GF-D8 (cell line): ENCODE measurements at regions not wholly inside any gene's neighbourhood (a gene's known extent, or its start where the extent isn't known, plus 50 kb on each side); places are given as distances from the start of the nearest gene placed in this dataset.

Experiments
- DNase-seq: peaks from one replicate; lab custom pipeline; 2025; lab: John Stamatoyannopoulos, UW

GRCh38 chr9:103625161-103625804 is 468.8 kb upstream of the SMC2 start:
- DNase-seq = no peak

DNA sequence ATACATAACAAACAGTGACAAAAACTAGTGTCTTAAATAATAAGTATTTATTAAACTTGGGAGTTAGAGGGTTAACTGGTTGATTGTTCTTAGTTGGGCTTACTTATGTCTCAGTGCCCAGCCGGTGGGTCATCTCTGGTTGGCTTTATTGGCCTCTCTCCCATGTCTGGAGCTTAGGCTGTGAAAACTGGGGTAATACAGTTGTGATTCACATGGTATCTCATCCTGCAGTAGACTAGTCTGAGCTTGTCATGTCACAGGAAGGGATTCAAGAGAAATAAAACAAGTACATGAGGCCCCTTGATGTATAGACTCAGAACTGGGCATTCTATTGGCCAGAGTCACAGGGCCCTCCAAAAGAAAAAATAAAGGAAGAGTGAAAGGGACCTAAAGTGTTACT is 466.4 kb upstream of the SMC2 start:
- no peak for DNase-seq

- no peak for DNase-seq
Observed at GRCh38 chr9:103649086-103649485, 445.0 kb upstream of the SMC2 start.

DNA sequence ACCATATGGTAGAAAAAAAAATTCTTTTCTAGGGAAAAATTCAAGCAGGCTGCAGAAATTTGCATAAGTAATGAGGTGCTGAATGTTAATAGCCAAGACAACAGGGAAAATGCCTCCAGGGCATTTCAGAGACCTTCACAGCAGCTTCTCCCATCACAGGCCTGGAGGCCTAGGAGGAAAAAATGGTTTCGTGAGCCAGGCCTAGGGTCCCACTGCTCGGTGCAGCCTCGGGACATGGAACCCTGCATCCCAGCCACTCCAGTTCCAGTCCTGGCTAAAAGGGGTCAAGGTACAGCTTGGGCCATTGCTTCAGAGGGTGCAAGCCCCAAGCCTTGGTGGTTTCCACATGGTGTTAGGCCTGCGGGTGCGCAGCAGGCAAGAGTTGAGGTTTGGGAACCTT is 436.0 kb upstream of the SMC2 start:
- DNase-seq = no peak

DNA sequence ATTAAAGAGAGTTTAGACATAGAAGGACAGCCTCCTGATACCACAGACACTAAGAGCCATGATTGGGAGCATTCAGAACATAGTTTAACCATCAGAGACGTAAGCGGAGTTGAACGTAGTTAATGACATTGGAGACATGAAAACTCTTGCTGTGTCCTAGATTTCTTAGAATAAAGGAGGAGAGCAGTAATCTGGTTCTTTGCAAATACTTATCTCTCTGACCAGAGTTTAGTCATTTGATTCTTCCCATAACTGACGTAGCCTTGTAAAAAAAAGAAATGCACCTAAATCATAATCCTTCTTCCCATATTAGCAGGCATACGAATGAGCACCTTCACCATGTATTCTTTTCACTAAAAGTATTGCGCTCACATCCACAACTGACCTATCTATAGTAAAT is 433.3 kb upstream of the SMC2 start:
- DNase-seq = no peak

DNA sequence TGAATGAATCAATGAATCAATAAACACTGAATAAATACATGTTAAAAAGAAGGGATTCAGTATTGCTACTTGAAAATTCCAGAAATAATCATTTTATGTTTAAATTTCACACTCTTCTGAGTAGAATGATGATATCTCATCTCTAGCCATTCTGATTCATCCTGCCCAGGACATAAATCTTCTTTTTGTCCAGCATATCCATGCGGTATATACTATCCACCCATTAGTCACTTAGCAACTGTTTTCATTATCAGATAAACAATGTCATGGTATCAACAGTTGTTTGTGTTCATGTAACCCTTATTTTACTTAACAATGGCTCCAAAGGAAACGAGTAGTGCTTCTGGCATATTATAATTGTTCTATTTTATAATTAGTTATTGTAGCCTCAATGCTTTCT is 432.4 kb upstream of the SMC2 start:
- no peak for DNase-seq

GRCh38 chr9:103669296-103669695 is 424.8 kb upstream of the SMC2 start:
- DNase-seq = no peak

- no peak for DNase-seq
Observed at GRCh38 chr9:103674271-103674670, 419.8 kb upstream of the SMC2 start.

DNA sequence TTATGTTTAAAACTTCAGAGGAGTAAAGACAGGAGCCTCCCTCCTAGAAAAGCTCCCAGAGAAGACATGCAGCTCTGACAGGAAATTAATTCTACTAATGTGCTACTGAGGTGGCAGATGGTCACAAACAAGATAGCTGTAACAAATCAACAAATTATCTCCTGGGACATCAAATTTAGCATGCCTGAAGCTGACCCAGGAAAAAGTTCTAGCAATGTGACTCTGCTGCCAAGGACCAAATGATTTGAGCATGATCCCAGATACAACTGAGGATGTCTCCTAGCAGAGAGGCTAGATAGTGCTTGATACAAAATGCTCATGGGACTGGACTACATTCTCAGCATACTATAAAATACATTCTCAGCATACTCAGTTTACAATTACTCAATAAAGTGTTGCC is 413.5 kb upstream of the SMC2 start:
- no peak for DNase-seq

- DNase-seq = no peak
Observed at GRCh38 chr9:103681435-103681834, 412.7 kb upstream of the SMC2 start.

DNA sequence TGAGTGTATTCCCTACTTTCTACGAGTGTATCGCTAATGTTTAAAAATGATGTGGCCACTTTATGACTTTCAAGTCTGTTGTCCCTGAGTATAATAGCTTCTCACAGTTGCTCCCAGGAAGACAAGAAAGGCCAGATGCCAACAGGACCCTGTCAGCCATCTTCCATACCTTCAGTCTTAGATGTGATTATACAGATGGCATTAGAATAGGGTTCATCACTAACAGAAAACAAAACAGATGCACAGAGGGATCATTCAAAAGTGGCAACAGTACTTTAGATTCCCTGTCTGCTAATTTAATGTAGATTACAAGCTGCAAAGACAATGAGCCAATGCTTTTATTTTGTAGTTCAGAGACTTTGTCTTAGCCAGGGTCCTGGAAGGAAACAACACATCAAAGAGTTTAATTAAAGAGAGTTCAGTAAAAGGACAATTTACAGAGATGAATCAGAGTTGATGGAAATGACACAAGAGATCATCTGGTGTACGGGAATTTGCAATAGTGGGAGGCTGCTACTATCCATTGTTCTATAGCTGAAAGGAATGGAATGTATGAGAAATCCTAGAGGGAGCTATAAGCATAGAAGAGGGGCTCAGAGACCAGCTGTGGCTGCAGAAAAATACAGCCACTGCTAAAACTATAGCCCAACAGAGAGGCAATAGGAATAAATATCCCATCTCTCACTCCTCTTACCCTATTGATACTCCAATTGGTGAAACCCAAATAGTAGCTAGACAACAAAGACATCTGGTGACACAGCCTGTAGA is 393.7 kb upstream of the SMC2 start:
- DNase-seq = no peak

DNA sequence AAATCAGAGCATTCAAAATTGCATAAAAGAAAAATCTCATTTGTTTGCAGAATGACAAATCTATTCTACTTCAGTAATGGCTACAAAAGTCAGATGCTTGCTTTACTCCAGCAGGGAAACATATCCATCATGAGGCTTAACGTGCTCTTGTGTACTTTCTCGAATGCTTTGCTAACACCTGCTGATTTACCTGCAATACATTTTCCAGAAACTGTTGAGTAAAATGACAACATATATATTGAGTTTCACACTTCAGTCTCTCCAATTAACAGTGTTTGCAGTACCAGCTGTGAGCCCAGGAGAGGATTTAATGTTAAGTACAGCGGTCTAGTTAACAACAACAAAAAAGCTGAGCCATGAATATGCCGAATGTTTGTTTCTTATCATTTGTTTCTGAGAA is 391.5 kb upstream of the SMC2 start:
- DNase-seq = no peak

DNA sequence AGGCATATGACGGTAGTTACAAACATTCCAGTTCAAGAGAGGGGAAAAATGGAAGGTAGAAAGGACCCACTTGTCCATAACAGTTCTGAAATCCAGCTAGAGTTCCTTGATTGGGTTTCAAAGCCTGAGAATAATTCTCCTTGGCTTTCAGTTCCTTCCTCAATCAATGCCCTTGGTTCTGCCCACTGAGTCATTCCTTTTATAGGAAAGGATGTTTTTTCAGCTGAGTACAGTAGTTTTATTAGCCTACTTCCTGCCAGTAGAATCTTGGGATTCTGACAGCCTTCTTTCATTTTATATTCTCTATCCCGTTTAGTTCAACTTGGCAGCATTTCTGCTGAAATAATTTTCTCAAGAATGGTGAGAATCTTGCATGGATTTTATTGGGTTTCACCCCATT is 386.9 kb upstream of the SMC2 start:
- DNase-seq = no peak

DNA sequence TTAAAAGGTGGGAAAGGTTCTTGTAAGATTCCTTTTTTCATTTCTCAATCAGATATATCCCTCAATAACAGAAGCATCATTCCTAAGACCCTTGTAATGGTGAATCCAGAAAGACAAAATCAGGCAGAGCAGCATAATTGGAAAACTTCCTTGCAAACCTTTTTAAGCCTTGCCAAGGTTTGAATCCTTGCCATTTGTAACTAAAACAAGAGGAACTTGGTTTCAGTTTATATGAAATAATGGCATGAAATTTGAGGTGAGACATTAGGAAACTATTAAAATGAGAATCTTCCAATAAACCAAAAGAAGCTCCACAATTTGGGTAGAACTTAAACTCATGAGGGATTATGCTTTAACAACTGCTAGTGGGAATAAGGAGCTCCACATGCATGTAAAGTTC is 384.7 kb upstream of the SMC2 start:
- no peak for DNase-seq

GRCh38 chr9:103713631-103714030 is 380.5 kb upstream of the SMC2 start:
- no peak for DNase-seq

GRCh38 chr9:103714992-103715391 is 379.1 kb upstream of the SMC2 start:
- DNase-seq = no peak

GRCh38 chr9:103721056-103721455 is 373.1 kb upstream of the SMC2 start:
- no peak for DNase-seq

DNA sequence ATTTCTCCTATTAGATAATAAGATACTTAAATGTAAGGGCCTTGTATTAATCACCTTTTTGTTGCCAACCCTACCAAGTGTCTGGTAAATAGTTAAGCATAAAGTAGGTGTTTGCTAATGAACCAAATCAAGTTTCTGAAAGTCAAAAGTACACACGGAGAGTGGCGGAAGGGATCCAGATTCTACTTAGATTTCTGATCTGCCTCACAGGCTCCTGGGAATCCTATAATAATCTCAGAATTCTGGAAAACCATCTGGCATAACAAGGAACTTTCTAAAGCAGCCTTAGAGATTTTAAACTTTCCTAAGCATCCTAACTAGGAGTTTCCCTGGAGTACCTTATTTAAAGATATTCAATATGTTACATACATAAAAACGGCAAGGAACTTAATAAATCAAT is 363.2 kb upstream of the SMC2 start:
- DNase-seq = no peak

- DNase-seq = no peak
Observed at GRCh38 chr9:103731541-103731940, 362.6 kb upstream of the SMC2 start.

DNA sequence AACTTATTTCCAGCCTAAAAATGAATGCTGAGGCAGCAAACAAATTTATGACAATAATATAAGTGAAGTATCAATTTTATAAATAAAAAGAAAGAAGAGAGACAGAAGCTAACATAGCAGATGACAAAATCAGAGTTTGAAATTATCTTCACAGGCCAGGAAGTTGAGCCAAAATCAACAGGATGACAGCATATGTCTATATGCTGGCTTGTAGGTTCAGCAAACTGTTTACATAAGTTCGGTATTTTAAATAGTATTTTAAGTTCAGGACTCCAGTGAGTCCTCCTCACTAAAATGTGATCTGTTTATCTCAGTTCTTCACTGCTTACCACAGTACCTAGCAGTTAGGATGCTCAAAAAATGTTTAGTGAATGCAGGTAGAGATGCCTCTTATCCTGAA is 359.6 kb upstream of the SMC2 start:
- DNase-seq = no peak

- DNase-seq = no peak
Observed at GRCh38 chr9:103755441-103755840, 338.7 kb upstream of the SMC2 start.

DNA sequence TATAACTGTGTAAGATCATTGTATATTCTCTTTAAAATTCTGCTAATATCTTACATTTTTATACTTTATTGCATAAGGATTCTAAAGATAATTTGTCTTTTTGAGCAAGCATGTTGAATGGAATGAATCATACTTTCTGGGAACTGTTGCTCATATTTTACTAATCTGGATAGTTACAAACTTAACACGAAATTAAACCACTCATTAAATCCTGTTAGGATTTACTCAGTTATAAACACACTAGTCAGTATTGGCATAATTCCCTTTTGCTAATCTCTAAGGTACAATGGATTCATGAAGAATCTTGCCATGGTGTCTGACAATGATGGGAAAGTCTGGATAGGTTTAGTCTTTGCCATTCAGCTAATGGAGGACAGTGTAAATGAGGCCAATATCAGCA is 338.1 kb upstream of the SMC2 start:
- no peak for DNase-seq

DNA sequence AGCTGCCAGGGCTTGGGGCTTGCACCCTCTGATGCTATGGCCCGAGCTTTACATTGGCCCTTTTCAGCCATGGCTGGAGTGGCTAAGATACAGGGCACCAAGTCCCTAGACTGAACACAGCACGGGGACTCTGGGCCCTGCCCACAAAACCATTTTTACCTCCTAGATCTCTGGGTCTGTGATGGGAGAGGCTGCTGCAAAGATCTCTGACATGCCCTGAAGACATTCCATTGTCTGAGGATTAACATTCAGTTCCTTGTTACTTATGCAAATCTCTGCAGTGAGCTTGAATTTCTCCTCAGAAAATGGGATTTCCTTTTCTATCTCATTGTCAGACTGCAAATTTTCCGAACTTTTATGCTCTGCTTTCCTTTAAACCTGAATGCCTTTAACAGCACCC is 337.0 kb upstream of the SMC2 start:
- no peak for DNase-seq

DNA sequence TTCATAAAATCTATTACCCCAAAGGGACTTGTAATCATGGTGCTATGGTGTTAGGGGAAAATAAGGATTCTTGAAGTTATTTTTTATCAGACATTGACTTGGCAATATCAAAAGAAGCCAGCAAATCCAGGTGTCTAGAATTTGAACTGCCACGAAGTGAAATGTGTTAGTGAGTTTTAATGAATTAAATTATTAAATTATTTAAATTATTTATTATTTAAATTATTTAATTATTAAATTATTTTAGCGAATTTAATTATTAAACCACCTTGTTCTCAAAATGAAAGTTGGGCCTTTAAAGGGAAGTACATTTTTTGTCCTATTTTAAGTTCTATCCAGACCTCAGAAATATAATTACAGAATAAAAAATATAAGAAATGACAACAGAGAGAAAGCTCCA is 332.6 kb upstream of the SMC2 start:
- no peak for DNase-seq
